ENCODE measurements at regions not wholly inside any gene's neighbourhood (a gene's known extent, or its start where the extent isn't known, plus 50 kb on each side); places are given as distances from the start of the nearest gene placed in this dataset.
"Not testable (repeated sequence)": the region's sequence is repeated elsewhere in the genome, so short reads cannot be mapped to it uniquely, and the experiment has no call there.

GRCh38 chr2:132068407-132068806 is 93.3 kb downstream of the ANKRD30BL start:
- POLR2A ChIA-PET; H3K36me3 Mint-ChIP-seq (ENCODE audit: low read depth); H3K27me3 Mint-ChIP-seq; H3K4me1 Mint-ChIP-seq; CTCF ChIA-PET; H3K4me3 Mint-ChIP-seq; H3K27ac Mint-ChIP-seq; DNase-seq; H3K9me3 Mint-ChIP-seq: not testable (repeated sequence)

GRCh38 chr2:132065391-132065790 is 96.4 kb downstream of the ANKRD30BL start:
- H3K9me3 Mint-ChIP-seq; H3K27ac Mint-ChIP-seq; H3K4me1 Mint-ChIP-seq; H3K36me3 Mint-ChIP-seq (ENCODE audit: low read depth); POLR2A ChIA-PET; H3K4me3 Mint-ChIP-seq; DNase-seq; CTCF ChIA-PET; H3K27me3 Mint-ChIP-seq: not testable (repeated sequence)

GRCh38 chr2:132039609-132040236 is 122.0 kb downstream of the ANKRD30BL start:
- H3K4me3 Mint-ChIP-seq; H3K27ac Mint-ChIP-seq; H3K36me3 Mint-ChIP-seq (ENCODE audit: low read depth); CTCF ChIA-PET; DNase-seq; H3K9me3 Mint-ChIP-seq; H3K4me1 Mint-ChIP-seq; POLR2A ChIA-PET: not testable (repeated sequence)
- peaks cover 26% of the 10 kb centered on the region for H3K27me3 Mint-ChIP-seq

GRCh38 chr2:132038883-132039235 is 122.9 kb downstream of the ANKRD30BL start:
- H3K4me1 Mint-ChIP-seq; POLR2A ChIA-PET; H3K4me3 Mint-ChIP-seq; H3K27ac Mint-ChIP-seq; CTCF ChIA-PET; H3K36me3 Mint-ChIP-seq (ENCODE audit: low read depth); DNase-seq; H3K9me3 Mint-ChIP-seq: not testable (repeated sequence)
- peaks cover 26% of the 10 kb centered on the region for H3K27me3 Mint-ChIP-seq

GRCh38 chr2:132038179-132038882 is 123.4 kb downstream of the ANKRD30BL start:
- Mint-ChIP-seq H3K27me3 (peaks cover 26% of the 10 kb centered on the region), H3K4me3 (no peak overlapping the region), H3K4me1 (no peaks in the 10 kb centered on the region), H3K9me3 (no peaks in the 10 kb centered on the region), H3K36me3 (ENCODE audit: low read depth) (no peaks in the 10 kb centered on the region), H3K27ac (no peak overlapping the region)
- POLR2A ChIA-PET, result no interaction called here
- CTCF ChIA-PET, result no interaction called here
- no peak for DNase-seq

GRCh38 chr2:132037527-132038178 is 124.1 kb downstream of the ANKRD30BL start:
- CTCF ChIA-PET, result no interaction called here
- H3K4me3 Mint-ChIP-seq, result no peak overlapping the region
- no peak for DNase-seq

GRCh38 chr2:132034646-132035045 is 127.1 kb downstream of the ANKRD30BL start:
- DNase-seq, result no peak
- Mint-ChIP-seq H3K4me1 (no peaks in the 10 kb centered on the region), H3K36me3 (ENCODE audit: low read depth) (no peaks in the 10 kb centered on the region), H3K4me3 (no peak overlapping the region), H3K27ac (no peak overlapping the region), H3K27me3 (peaks cover 17% of the 10 kb centered on the region), H3K9me3 (no peaks in the 10 kb centered on the region)
- POLR2A ChIA-PET, result no interaction called here
- CTCF ChIA-PET, result no interaction called here

More at GRCh38 chr2:132037527-132038178, 124.1 kb downstream of the ANKRD30BL start:
- no peaks in the 10 kb centered on the region for H3K36me3 Mint-ChIP-seq (ENCODE audit: low read depth)
- H3K4me1 Mint-ChIP-seq, result no peaks in the 10 kb centered on the region
- no peak overlapping the region for H3K27ac Mint-ChIP-seq
- no peaks in the 10 kb centered on the region for H3K9me3 Mint-ChIP-seq
- POLR2A ChIA-PET, result no interaction called here
- peaks cover 26% of the 10 kb centered on the region for H3K27me3 Mint-ChIP-seq

- Mint-ChIP-seq H3K4me1 (no peaks in the 10 kb centered on the region), H3K27me3 (peaks cover 12% of the 10 kb centered on the region), H3K36me3 (ENCODE audit: low read depth) (no peaks in the 10 kb centered on the region), H3K27ac (no peak overlapping the region), H3K4me3 (no peak overlapping the region), H3K9me3 (no peaks in the 10 kb centered on the region)
- ChIA-PET CTCF (no interaction called here), POLR2A (no interaction called here)
- DNase-seq, result no peak
Observed at GRCh38 chr2:132033949-132034348, 127.8 kb downstream of the ANKRD30BL start.

GRCh38 chr2:132033365-132033764 is 128.4 kb downstream of the ANKRD30BL start:
- no peak overlapping the region for H3K27ac Mint-ChIP-seq
- ChIA-PET CTCF (no interaction called here), POLR2A (no interaction called here)
- no peaks in the 10 kb centered on the region for H3K4me1 Mint-ChIP-seq
- H3K27me3 Mint-ChIP-seq, result peaks cover 8% of the 10 kb centered on the region
- no peak for DNase-seq
- no peak overlapping the region for H3K4me3 Mint-ChIP-seq
- no peaks in the 10 kb centered on the region for H3K36me3 Mint-ChIP-seq (ENCODE audit: low read depth)
- H3K9me3 Mint-ChIP-seq, result no peaks in the 10 kb centered on the region

GRCh38 chr2:132012046-132012445 is 149.7 kb downstream of the ANKRD30BL start:
- CTCF ChIA-PET; H3K4me3 Mint-ChIP-seq; H3K36me3 Mint-ChIP-seq (ENCODE audit: low read depth); H3K9me3 Mint-ChIP-seq; POLR2A ChIA-PET; H3K4me1 Mint-ChIP-seq; H3K27ac Mint-ChIP-seq; DNase-seq: not testable (repeated sequence)
- peaks cover 24% of the 10 kb centered on the region for H3K27me3 Mint-ChIP-seq

- Mint-ChIP-seq H3K27me3 (peaks cover 26% of the 10 kb centered on the region), H3K4me3 (no peak overlapping the region), H3K4me1 (no peaks in the 10 kb centered on the region), H3K9me3 (no peaks in the 10 kb centered on the region), H3K36me3 (ENCODE audit: low read depth) (no peaks in the 10 kb centered on the region), H3K27ac (no peak overlapping the region)
- DNase-seq, result no peak
- ChIA-PET POLR2A (no interaction called here), CTCF (no interaction called here)
Observed at GRCh38 chr2:132009874-132010521, 151.8 kb downstream of the ANKRD30BL start.

- Mint-ChIP-seq H3K4me1 (no peaks in the 10 kb centered on the region), H3K27ac (no peak overlapping the region), H3K9me3 (no peaks in the 10 kb centered on the region), H3K4me3 (peak overlapping the region; percentile 11), H3K36me3 (ENCODE audit: low read depth) (no peaks in the 10 kb centered on the region), H3K27me3 (peaks cover 26% of the 10 kb centered on the region)
- DNase-seq, result no peak
- POLR2A ChIA-PET, result no interaction called here
- CTCF ChIA-PET, result no interaction called here
Observed at GRCh38 chr2:132009177-132009873, 152.4 kb downstream of the ANKRD30BL start.

GRCh38 chr2:131990751-131991150 is 171.0 kb downstream of the ANKRD30BL start:
- H3K4me3 Mint-ChIP-seq; DNase-seq; H3K9me3 Mint-ChIP-seq; POLR2A ChIA-PET; H3K4me1 Mint-ChIP-seq; H3K36me3 Mint-ChIP-seq (ENCODE audit: low read depth); H3K27me3 Mint-ChIP-seq; H3K27ac Mint-ChIP-seq; CTCF ChIA-PET: not testable (repeated sequence)

Measured in activated CD4-positive, alpha-beta memory T cell treated with anti-CD3 and anti-CD28 coated beads, Interleukin-2, amount 10 ng/mL, durations not matched to agents 7 days and 5 days (primary cell).